IPS DF 4.7 (cell line): ENCODE measurements at regions not wholly inside any gene's neighbourhood (a gene's known extent, or its start where the extent isn't known, plus 50 kb on each side); places are given as distances from the start of the nearest gene placed in this dataset.
"Not testable (repeated sequence)": the region's sequence is repeated elsewhere in the genome, so short reads cannot be mapped to it uniquely, and the experiment has no call there.

Source experiments
- DNase-seq: peaks from one replicate; pipeline ENCODE4 v3.0.0-alpha.2; 2013; ENCODE audit warnings: low spot score; ENCODE audit errors: extremely low read depth

- no peak for DNase-seq
Measured at GRCh38 chr2:154580767-154581166, 117.7 kb upstream of the KCNJ3 start.

- not testable (repeated sequence) for DNase-seq
Measured at GRCh38 chr2:154582694-154583093, 115.8 kb upstream of the KCNJ3 start.

- not testable (repeated sequence) for DNase-seq
Measured at GRCh38 chr2:154583274-154583673, 115.2 kb upstream of the KCNJ3 start.

- DNase-seq: no peak
Measured at GRCh38 chr2:154587739-154588138, 110.8 kb upstream of the KCNJ3 start.

GRCh38 chr2:154588838-154589237, 109.7 kb upstream of the KCNJ3 start:
- no peak for DNase-seq

- peak; percentile 74 for DNase-seq
Measured at GRCh38 chr2:154589514-154589913, 109.0 kb upstream of the KCNJ3 start.

GRCh38 chr2:154591294-154591820, 107.1 kb upstream of the KCNJ3 start:
- no peak for DNase-seq

GRCh38 chr2:154599189-154599588, 99.3 kb upstream of the KCNJ3 start:
- no peak for DNase-seq

GRCh38 chr2:154600927-154601494, 97.5 kb upstream of the KCNJ3 start:
- DNase-seq: no peak

- no peak for DNase-seq
Measured at GRCh38 chr2:154603682-154604081, 94.8 kb upstream of the KCNJ3 start.

- no peak for DNase-seq
Measured at GRCh38 chr2:154608438-154608837, 90.1 kb upstream of the KCNJ3 start.

- DNase-seq: no peak
Measured at GRCh38 chr2:154614906-154615305, 83.6 kb upstream of the KCNJ3 start.

- DNase-seq: no peak
Measured at GRCh38 chr2:154616659-154617058, 81.8 kb upstream of the KCNJ3 start.

- DNase-seq: no peak
Measured at GRCh38 chr2:154620471-154620870, 78.0 kb upstream of the KCNJ3 start.

GRCh38 chr2:154623819-154624218, 74.7 kb upstream of the KCNJ3 start:
- DNase-seq: peak; percentile 41

GRCh38 chr2:154637456-154637855, 61.0 kb upstream of the KCNJ3 start:
- DNase-seq: no peak

- DNase-seq: no peak
Measured at GRCh38 chr2:154638783-154639182, 59.7 kb upstream of the KCNJ3 start.

- DNase-seq: no peak
Measured at GRCh38 chr2:154640000-154640399, 58.5 kb upstream of the KCNJ3 start.
